Retina (tissue), 1 donor: ENCODE measurements at regions not wholly inside any gene's neighbourhood (a gene's known extent, or its start where the extent isn't known, plus 50 kb on each side); places are given as distances from the start of the nearest gene placed in this dataset.

Experiments used
- DNase-seq: peaks from one replicate; pipeline ENCODE4 v3.0.0-alpha.2; 2016

DNA sequence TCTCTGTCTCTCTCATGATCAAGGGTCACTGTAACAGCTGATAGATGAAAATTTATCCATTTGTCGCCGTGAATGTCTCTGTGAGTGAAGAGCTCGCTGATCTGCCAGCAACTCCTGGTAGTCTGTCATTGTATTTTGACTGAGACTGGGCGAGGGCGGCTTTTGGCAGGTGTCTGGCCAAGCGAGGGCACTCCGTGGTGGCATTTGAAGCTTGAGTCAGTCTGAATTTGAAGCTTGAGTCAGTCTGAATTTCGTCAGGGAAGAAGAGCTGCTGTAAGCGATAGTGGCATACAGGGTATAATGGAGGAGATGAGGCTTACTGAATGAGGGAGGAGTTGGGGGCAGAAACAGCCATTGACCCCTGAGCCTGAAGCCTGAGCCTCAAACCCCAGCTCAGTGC lies 56.8 kb upstream of the FAM181A start:
- DNase-seq = no peak

DNA sequence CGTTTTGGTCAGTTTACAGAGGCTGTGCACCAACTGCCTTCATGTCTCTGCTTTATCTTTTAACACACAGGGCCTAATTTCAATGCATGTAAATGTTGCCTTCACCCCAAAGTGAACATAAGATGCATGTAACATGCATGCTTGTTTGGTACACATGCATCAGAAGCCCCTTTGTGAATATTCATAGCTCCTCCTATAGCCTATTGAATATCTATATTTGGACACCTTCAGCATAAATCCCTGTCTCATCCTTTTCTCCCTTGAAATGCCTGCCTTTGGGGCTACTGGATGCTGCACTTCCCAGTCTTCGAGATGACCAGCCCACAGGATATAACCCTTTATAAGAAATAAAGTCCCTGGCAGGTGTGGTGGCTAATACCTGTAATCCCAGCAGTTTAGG lies 57.7 kb upstream of the FAM181A start:
- no peak for DNase-seq

DNA sequence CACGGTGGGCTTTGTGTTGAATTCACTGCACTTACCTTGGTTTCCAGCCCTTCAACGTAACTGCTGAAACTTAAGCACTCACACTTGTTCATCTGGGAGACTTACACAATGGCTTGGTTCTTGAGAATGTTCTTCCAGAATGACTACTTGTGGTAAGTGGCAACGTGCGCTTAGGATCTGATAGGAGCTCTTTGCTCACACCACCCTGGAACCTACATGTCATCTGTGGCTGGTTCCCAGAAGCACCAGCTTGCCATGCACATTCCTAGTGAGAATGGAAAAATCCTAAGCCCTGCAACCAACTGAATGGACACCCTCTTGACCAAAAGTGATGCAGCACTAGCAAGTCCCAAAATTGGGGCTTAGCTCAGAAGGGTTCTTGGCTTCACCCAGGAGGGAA lies 59.0 kb upstream of the FAM181A start:
- no peak for DNase-seq

DNA sequence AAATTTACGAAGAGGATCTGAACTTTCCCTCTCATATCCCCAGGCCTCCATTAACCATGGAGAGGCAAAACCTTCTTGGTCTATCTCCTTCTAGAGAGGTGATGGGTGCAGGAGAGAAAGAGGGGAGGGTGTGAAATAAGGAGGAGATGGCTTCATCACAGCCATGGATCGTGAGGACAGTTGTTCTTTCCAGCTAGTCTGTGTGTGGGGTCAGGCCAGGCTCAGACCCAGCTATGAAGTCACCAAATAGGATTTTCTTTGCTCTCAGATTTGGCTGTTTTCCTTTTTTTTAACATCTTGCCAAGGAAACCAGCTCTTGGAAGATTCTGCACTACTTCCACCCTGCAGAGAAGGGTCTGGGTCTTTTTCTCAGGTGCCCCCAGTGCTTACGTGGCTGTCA lies 64.9 kb upstream of the FAM181A start:
- DNase-seq = no peak

DNA sequence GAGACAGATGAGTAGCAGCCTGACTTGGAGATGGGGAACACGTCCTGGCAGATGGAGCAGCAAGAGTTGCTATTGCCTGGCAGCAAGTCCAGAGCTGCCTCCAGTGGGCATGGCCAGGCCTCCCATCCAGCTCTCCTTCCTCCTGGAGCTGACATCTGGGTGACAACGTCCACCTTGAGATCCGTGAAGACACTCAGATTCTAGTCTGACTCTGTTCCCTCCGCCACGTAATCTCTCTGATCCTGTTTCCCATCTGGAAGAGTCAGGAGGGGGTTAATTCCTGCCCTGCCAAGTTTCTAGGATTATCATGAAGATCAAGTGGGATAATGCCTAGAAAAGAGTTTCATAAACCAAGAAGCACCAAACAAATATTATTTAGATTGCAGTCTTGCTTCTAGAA lies 65.3 kb upstream of the FAM181A start:
- DNase-seq = no peak

DNA sequence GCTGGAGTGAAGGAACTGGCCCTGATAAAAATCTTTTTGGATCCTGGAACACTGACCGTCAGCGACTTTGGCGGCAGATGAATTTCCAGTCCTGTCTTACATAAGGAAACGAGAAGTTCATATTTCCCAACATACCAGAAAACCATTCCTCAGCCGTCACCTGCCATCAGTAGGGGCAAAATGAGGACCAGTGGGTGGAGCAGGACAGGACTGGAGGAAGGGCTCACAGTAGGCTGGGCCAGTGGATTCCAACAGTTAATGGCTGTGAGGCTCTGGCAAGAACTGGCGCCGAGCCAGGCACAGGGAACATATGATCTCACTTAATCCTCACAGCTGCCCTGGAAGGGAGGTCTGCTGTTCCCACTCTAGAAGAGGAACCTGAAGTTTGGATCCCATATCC lies 67.2 kb upstream of the FAM181A start:
- no peak for DNase-seq

DNA sequence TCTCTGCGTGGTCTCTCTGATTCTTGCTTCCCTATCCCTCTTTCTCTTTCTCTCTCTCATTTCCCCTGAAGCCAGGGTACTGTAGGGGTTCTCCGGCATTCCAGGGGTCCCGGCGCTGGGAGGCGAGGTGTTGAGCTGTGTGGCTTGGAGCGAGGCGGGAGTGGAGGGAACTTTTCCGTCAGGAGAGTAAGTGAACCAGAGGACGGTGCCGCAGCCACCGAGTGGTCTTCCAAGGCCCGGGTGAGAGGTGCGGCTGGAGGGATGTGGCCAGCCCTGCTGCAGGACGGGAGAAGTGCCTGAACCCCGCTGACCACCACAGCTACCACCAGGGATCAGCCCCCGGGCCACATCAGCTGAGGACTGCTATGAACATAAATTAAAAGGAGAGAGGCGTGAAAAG lies 68.2 kb upstream of the FAM181A start:
- no peak for DNase-seq

DNA sequence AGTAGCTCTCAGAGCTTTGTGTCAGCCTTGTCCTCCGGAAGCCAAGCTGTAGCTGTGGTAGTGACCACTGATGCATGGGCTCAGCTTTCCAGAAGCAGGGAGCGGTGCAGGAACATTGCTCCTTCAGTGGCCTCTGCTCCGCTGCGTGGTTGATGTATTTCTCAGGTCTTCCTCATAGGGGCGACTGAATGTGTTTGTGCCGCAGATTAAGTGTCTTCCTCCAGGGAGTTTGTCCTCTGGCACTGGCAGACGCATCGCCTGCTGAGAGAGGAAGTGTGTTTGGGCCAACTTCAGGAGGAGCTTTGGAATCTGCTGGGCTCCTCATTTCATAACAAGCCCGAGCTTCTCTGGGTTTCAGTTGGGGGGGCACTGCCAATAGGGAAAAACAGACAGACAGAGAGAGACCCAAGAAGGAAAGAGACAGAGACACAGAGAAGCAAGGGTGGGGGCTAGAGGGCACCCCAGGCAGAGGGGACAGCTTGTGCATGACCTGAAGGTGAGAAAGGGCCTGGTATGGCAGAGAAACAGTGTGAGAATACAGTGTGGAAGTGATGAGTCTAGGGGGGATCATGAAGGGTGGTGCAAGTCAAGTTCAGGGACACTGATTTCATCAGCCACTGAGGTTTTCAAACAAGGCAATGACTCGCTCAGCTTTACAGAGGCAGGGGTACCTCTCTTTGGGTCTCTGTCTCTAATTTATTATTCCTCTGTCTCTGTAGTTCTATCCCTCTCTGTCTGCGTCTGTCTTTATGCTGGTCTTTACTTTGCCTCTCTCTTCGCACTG lies 69.4 kb upstream of the PRIMA1 start:
- peak; percentile 27 for DNase-seq

DNA sequence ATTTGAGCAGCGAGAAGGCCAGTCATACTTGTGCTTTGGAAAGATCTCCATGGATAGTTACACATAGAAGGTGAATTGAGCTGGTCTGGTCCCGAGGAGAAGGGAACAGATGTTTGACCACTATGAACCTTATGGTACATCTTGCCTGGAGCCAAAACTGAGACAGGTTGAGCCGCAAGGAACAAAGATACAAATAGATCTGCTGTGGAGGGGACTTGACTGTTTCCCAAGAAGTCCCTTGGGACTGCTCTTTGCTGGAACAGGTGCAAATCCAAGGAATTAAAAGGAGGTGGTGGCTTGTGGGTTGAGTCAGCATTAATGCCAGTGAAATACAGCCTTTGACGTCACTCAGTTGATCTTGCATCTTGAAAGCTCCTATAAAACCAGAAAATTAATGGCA lies 68.8 kb upstream of the PRIMA1 start:
- peak; percentile 23 for DNase-seq

DNA sequence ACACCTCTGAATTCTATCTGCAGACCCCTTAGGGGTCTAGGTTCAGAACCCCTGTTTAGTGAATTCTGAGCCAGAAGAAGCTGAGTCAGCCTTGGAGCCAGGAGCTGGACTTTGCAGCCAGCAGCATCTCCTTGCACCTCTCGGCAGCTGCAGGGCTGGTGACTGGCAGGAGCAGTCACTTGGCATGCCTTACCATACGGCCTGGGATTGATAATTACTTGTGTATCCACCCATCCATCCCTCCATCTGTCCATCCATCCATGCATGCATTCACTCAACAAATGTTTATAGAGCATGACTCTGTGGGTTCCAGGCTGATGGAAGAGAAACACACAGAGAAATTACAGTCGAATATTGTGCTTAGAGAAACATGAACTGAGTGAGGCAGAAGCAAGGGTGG lies 67.5 kb upstream of the PRIMA1 start:
- DNase-seq = no peak

DNA sequence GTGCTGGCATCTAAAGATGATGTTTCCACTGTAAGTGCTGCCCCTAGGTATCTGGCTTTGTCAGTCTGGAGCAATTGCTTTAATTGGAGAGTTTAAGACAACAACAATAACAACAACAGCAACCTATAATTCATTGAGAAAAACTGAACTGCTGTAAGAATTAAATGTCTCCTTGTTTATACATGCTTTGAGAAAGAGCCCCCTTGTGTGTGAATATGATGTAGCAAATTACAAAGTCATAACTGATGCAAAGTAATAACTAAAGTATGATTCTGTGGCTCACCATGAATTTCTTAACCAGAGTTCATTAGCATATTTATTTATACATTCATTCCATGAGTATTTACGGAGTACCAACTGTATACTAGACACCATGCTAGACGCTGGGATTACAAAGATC lies 59.2 kb upstream of the PRIMA1 start:
- no peak for DNase-seq

DNA sequence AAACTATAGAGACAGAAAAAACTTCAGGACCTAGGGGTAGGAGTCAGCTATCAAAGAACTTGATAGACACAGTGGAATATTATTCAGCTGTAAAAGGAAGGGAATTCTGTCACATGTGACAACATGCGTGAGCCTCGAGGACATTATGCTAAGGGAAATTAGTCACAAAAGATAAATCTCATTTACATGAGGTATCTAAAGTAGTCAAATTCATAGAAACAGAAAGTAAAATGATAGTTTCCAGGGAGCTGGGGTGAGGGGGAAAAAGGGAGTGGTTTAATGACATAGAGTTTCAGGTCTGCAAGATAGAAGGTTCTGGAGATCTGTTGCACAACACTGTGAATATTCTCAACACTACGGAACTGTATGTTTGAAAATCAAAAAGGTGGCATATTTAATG lies 50.0 kb upstream of the PRIMA1 start:
- DNase-seq = no peak
